ENCODE measurements at regions not wholly inside any gene's neighbourhood (a gene's known extent, or its start where the extent isn't known, plus 50 kb on each side); places are given as distances from the start of the nearest gene placed in this dataset.

DNA sequence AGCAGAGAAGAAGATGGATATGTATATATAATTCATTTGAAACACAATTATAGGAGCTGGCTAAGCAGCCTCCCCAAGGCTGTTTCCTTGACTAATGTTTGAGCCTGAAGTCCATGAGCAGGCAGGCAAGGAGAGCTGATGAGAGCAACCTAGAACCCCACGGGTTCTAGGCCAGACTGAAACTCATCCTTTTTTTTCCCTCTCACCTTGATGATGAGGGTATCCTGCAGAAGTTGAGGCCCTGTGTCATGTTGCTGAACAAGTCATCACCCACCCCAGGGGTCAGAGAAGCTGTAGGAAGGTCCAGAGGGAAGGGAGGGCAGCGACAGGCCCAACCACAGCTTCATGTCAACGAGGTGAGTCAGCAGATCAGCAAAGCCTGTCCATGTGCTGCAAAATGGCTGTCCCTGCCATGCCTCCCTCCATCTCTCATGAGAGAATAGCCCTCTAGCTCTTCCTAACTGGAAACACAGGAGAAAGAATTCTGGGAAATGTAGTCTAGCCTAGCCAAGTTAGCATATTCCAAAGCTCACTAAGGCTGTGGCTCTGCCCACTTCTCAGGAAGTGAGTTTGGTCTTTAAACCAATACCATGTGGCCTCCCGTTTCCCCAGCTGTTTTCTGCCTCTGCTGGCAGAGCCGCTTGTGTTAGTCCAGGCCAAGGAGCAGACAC lies 91.3 kb upstream of the DTNBP1 start:
- TF ChIP-seq ETS1 (IDR thresholded peaks at IDR 0.05): no peak
- TF ChIP-seq, protein P1, sequence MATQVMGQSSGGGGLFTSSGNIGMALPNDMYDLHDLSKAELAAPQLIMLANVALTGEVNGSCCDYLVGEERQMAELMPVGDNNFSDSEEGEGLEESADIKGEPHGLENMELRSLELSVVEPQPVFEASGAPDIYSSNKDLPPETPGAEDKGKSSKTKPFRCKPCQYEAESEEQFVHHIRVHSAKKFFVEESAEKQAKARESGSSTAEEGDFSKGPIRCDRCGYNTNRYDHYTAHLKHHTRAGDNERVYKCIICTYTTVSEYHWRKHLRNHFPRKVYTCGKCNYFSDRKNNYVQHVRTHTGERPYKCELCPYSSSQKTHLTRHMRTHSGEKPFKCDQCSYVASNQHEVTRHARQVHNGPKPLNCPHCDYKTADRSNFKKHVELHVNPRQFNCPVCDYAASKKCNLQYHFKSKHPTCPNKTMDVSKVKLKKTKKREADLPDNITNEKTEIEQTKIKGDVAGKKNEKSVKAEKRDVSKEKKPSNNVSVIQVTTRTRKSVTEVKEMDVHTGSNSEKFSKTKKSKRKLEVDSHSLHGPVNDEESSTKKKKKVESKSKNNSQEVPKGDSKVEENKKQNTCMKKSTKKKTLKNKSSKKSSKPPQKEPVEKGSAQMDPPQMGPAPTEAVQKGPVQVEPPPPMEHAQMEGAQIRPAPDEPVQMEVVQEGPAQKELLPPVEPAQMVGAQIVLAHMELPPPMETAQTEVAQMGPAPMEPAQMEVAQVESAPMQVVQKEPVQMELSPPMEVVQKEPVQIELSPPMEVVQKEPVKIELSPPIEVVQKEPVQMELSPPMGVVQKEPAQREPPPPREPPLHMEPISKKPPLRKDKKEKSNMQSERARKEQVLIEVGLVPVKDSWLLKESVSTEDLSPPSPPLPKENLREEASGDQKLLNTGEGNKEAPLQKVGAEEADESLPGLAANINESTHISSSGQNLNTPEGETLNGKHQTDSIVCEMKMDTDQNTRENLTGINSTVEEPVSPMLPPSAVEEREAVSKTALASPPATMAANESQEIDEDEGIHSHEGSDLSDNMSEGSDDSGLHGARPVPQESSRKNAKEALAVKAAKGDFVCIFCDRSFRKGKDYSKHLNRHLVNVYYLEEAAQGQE (IDR thresholded peaks at IDR 0.05; ENCODE audit: unreplicated experiment): no peak
- TF ChIP-seq, protein P2, sequence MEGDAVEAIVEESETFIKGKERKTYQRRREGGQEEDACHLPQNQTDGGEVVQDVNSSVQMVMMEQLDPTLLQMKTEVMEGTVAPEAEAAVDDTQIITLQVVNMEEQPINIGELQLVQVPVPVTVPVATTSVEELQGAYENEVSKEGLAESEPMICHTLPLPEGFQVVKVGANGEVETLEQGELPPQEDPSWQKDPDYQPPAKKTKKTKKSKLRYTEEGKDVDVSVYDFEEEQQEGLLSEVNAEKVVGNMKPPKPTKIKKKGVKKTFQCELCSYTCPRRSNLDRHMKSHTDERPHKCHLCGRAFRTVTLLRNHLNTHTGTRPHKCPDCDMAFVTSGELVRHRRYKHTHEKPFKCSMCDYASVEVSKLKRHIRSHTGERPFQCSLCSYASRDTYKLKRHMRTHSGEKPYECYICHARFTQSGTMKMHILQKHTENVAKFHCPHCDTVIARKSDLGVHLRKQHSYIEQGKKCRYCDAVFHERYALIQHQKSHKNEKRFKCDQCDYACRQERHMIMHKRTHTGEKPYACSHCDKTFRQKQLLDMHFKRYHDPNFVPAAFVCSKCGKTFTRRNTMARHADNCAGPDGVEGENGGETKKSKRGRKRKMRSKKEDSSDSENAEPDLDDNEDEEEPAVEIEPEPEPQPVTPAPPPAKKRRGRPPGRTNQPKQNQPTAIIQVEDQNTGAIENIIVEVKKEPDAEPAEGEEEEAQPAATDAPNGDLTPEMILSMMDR (conservative IDR thresholded peaks at IDR 0.05; ENCODE audit: low read depth in 2 of 2): no peak
- no peak for TF ChIP-seq EZH2phosphoT487 (IDR thresholded peaks at IDR 0.05; ENCODE audit: unreplicated experiment)
- TF ChIP-seq POLR2AphosphoS5 (IDR thresholded peaks at IDR 0.05; ENCODE audit: low read depth): no peak
